ENCODE measurements at regions not wholly inside any gene's neighbourhood (a gene's known extent, or its start where the extent isn't known, plus 50 kb on each side); places are given as distances from the start of the nearest gene placed in this dataset.

DNA sequence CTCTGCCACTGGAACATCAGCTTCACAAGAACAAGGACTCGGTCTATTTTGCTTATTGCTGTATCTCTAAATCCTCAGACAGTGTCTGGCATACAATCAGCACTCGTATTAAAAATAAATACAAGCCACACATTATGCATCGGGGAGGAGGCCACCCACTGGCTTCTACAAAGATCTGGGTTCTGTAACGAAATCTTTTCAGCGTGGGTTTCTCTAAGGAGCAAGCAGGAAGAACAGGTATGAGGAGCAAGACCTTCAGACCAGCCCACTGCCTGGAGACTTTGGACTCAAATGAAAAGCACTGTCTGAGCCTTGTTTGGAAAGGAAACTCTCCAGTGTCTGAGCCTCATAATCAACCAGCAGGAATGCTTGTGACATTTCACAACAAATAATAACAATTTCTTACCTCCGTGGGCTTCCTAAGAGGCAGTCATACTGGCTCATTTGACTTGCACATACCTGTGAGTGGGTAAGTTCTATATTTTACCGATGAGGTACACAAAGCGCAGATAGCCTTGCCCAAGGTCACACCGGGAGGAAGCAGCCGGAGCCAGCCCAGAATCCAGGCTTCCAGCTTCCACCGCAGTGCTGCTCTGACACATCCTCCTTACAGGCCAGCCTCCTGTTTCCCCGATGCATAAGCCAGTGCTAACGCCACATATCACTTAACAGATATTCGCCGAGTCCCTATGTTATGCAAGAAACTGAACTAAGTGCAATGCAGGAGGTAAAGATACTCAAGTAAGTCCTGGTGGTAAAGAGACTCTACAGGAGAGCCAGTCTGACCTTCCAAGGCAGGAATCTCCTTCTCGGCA lies 118.6 kb upstream of the TNRC6C start:
- H3K9ac ChIP-seq (ENCODE audit: low read depth, low read length, poor library complexity), result no peak overlapping the region
- no peak overlapping the region for H4K91ac ChIP-seq (ENCODE audit: low read depth, low read length, poor library complexity)
- no peak overlapping the region for H2BK15ac ChIP-seq (ENCODE audit: low read length)
- no CpG with 5 or more reads among the region's 16 CpGs for WGBS, 2 donors (ENCODE audit: extremely low coverage in 2 of 2, insufficient read length in 2 of 2, insufficient replicate concordance in 1 of 2)
- H2AK5ac ChIP-seq (ENCODE audit: low read depth, low read length), result no peak overlapping the region
- H3K9me3 ChIP-seq (replicated peaks in 1 of 2; ENCODE audit: control insufficient read depth in 2 of 2, insufficient read depth in 1 of 2, low read depth in 1 of 2, low read length in 2 of 2), result no peaks in the 10 kb centered on the region
- H3K27ac ChIP-seq (replicated peaks; ENCODE audit: low read length), result no peak overlapping the region
- H2BK12ac ChIP-seq (ENCODE audit: low read length), result no peak overlapping the region
- no peak overlapping the region for H3K4me2 ChIP-seq (ENCODE audit: insufficient read depth, low read length, poor library complexity, severe bottlenecking)
- H3K36me3 ChIP-seq (replicated peaks in 1 of 2; ENCODE audit: control insufficient read depth in 2 of 2, insufficient read depth in 2 of 2, low read length in 2 of 2), result no peaks in the 10 kb centered on the region
- H4K8ac ChIP-seq (ENCODE audit: low read depth, low read length), result no peak overlapping the region
- no peak overlapping the region for H3K14ac ChIP-seq (ENCODE audit: low read length)
- peak overlapping the region; percentile 90 for H3K18ac ChIP-seq (ENCODE audit: low read length)
- H3K23ac ChIP-seq (ENCODE audit: low read depth, low read length, poor library complexity), result no peak overlapping the region
- peaks cover 1 to 2% of the 10 kb centered on the region in 2 donors for H3K4me1 ChIP-seq (ENCODE audit: control insufficient read depth in 2 of 2, insufficient read depth in 1 of 2, low read depth in 1 of 2, low read length in 2 of 2)
- H2BK120ac ChIP-seq (ENCODE audit: low read depth, low read length), result peak overlapping the region; percentile 5
- DNase-seq (ENCODE audit: low spot score), result no peak
- H2AFZ ChIP-seq (ENCODE audit: low read length), result no peak overlapping the region
- no peaks in the 10 kb centered on the region for H3K79me1 ChIP-seq (ENCODE audit: low read depth, low read length)
- H3K4ac ChIP-seq (ENCODE audit: low read length), result no peak overlapping the region
- no peak overlapping the region for H2BK5ac ChIP-seq (ENCODE audit: low read length)
- peaks cover 0 to 7% (median 0%) of the 10 kb centered on the region in 3 experiments for H3K27me3 ChIP-seq (ENCODE audit: control insufficient read depth in 3 of 3, insufficient read depth in 3 of 3, low read depth in 1 of 3, low read length in 3 of 3)
- no peak overlapping the region for H3K4me3 ChIP-seq (ENCODE audit: low read length in 2 of 2)

DNA sequence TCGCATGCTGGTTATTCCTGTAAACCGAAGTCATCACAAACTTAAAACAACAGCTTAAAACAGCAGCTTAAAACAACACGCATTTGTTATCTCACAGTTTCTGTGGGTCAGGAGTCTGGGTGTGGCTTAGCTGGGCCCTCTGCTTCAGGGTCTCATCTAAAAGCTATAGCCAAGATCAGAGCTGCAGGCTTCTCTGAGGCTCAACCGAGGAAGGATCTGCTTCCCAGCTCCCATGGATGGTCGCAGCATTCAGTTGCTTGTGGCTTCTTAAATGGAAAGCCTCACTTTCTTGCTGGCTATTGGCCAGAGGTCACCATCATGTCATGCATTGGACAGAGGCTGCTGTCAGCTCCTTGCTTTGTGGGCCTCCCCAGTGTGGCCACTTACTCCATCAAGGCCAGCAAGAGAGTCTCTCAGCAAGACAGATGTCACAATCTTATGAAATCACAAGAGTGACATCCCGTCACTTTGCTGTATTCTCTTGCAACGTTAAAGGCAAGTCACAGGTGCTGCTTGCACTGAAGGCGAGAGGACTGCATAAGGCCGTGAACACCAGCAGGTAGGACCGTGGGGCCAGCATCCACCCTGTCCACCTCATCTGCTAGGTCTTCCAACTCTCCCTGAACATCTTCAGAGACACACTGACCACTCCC lies 117.9 kb upstream of the TNRC6C start:
- H3K27ac ChIP-seq (replicated peaks; ENCODE audit: low read length), result no peak overlapping the region
- no peak overlapping the region for H3K4me2 ChIP-seq (ENCODE audit: insufficient read depth, low read length, poor library complexity, severe bottlenecking)

GRCh38 chr17:77841742-77842527 lies 116.6 kb upstream of the TNRC6C start:
- H4K8ac ChIP-seq (ENCODE audit: low read depth, low read length), result peak overlapping the region; percentile 9
- peaks cover 0 to 1% of the 10 kb centered on the region in 2 donors for H3K4me1 ChIP-seq (ENCODE audit: control insufficient read depth in 2 of 2, insufficient read depth in 1 of 2, low read depth in 1 of 2, low read length in 2 of 2)
- H4K91ac ChIP-seq (ENCODE audit: low read depth, low read length, poor library complexity), result no peak overlapping the region
- no CpG with 5 or more reads among the region's 8 CpGs for WGBS, 2 donors (ENCODE audit: extremely low coverage in 2 of 2, insufficient read length in 2 of 2, insufficient replicate concordance in 1 of 2)
- H3K36me3 ChIP-seq (replicated peaks in 1 of 2; ENCODE audit: control insufficient read depth in 2 of 2, insufficient read depth in 2 of 2, low read length in 2 of 2), result no peaks in the 10 kb centered on the region
- H3K27me3 ChIP-seq (ENCODE audit: control insufficient read depth in 3 of 3, insufficient read depth in 3 of 3, low read depth in 1 of 3, low read length in 3 of 3), result peaks cover 0 to 7% (median 0%) of the 10 kb centered on the region in 3 experiments
- H3K4me2 ChIP-seq (ENCODE audit: insufficient read depth, low read length, poor library complexity, severe bottlenecking), result no peak overlapping the region
- no peak overlapping the region for H2BK12ac ChIP-seq (ENCODE audit: low read length)
- DNase-seq (ENCODE audit: low spot score), result no peak
- H2BK120ac ChIP-seq (ENCODE audit: low read depth, low read length), result no peak overlapping the region
- no peak overlapping the region for H3K14ac ChIP-seq (ENCODE audit: low read length)
- H2AK5ac ChIP-seq (ENCODE audit: low read depth, low read length), result peak overlapping the region; percentile 19
- no peaks in the 10 kb centered on the region for H3K79me1 ChIP-seq (ENCODE audit: low read depth, low read length)
- no peak overlapping the region for H3K18ac ChIP-seq (ENCODE audit: low read length)
- H3K4me3 ChIP-seq (ENCODE audit: low read length in 2 of 2), result no peak overlapping the region
- H2BK5ac ChIP-seq (ENCODE audit: low read length), result no peak overlapping the region
- H3K9ac ChIP-seq (ENCODE audit: low read depth, low read length, poor library complexity), result no peak overlapping the region
- H2AFZ ChIP-seq (ENCODE audit: low read length), result no peak overlapping the region
- no peak overlapping the region for H3K27ac ChIP-seq (replicated peaks; ENCODE audit: low read length)
- H2BK15ac ChIP-seq (ENCODE audit: low read length), result peak overlapping the region; percentile 78
- no peak overlapping the region for H3K4ac ChIP-seq (ENCODE audit: low read length)
- peak overlapping the region; percentile 71 for H3K23ac ChIP-seq (ENCODE audit: low read depth, low read length, poor library complexity)
- no peaks in the 10 kb centered on the region for H3K9me3 ChIP-seq (replicated peaks in 1 of 2; ENCODE audit: control insufficient read depth in 2 of 2, insufficient read depth in 1 of 2, low read depth in 1 of 2, low read length in 2 of 2)

More for the DNA sequence above, 117.9 kb upstream of the TNRC6C start:
- no peak overlapping the region for H3K9ac ChIP-seq (ENCODE audit: low read depth, low read length, poor library complexity)
- H2AFZ ChIP-seq (ENCODE audit: low read length), result no peak overlapping the region
- H3K4me1 ChIP-seq (ENCODE audit: control insufficient read depth in 2 of 2, insufficient read depth in 1 of 2, low read depth in 1 of 2, low read length in 2 of 2), result peaks cover 0 to 1% of the 10 kb centered on the region in 2 donors
- peak overlapping the region; percentile 90 for H3K18ac ChIP-seq (ENCODE audit: low read length)
- H3K36me3 ChIP-seq (replicated peaks in 1 of 2; ENCODE audit: control insufficient read depth in 2 of 2, insufficient read depth in 2 of 2, low read length in 2 of 2), result no peaks in the 10 kb centered on the region
- H3K9me3 ChIP-seq (replicated peaks in 1 of 2; ENCODE audit: control insufficient read depth in 2 of 2, insufficient read depth in 1 of 2, low read depth in 1 of 2, low read length in 2 of 2), result no peaks in the 10 kb centered on the region
- peak overlapping the region; percentile 5 for H2BK120ac ChIP-seq (ENCODE audit: low read depth, low read length)
- peak overlapping the region; percentile 3 for H4K91ac ChIP-seq (ENCODE audit: low read depth, low read length, poor library complexity)
- no CpG with 5 or more reads among the region's 10 CpGs for WGBS, 2 donors (ENCODE audit: extremely low coverage in 2 of 2, insufficient read length in 2 of 2, insufficient replicate concordance in 1 of 2)
- H3K4ac ChIP-seq (ENCODE audit: low read length), result no peak overlapping the region
- H2AK5ac ChIP-seq (ENCODE audit: low read depth, low read length), result no peak overlapping the region
- H2BK5ac ChIP-seq (ENCODE audit: low read length), result no peak overlapping the region
- no peak overlapping the region for H3K4me3 ChIP-seq (ENCODE audit: low read length in 2 of 2)
- H3K27me3 ChIP-seq (ENCODE audit: control insufficient read depth in 3 of 3, insufficient read depth in 3 of 3, low read depth in 1 of 3, low read length in 3 of 3), result peaks cover 0 to 7% (median 0%) of the 10 kb centered on the region in 3 experiments
- no peak overlapping the region for H3K23ac ChIP-seq (ENCODE audit: low read depth, low read length, poor library complexity)
- H4K8ac ChIP-seq (ENCODE audit: low read depth, low read length), result no peak overlapping the region
- DNase-seq (ENCODE audit: low spot score), result no peak
- H2BK12ac ChIP-seq (ENCODE audit: low read length), result no peak overlapping the region
- H3K79me1 ChIP-seq (ENCODE audit: low read depth, low read length), result no peaks in the 10 kb centered on the region
- no peak overlapping the region for H3K14ac ChIP-seq (ENCODE audit: low read length)
- H2BK15ac ChIP-seq (ENCODE audit: low read length), result no peak overlapping the region
